Astrocyte (in vitro differentiated cells and primary cell): ENCODE measurements at regions not wholly inside any gene's neighbourhood (a gene's known extent, or its start where the extent isn't known, plus 50 kb on each side); places are given as distances from the start of the nearest gene placed in this dataset.
A peak's percentile ranks its signal among the peaks of the same experiment; 100 is the strongest.

ENCODE experiments used
- DNase-seq: peaks from one replicate; pipeline ENCODE4 v3.0.0-alpha.2; 2010; ENCODE audit warnings: low read depth
- FAIRE-seq: peaks from 2 replicates; lab custom pipeline; 2011; peaks lifted over from hg19 to GRCh38; lab: Jason Lieb, UNC
- H2AFZ ChIP-seq: 2 replicates; pipeline ENCODE4 v1.6.0; 2012; ENCODE audit warnings: low read depth, low read length, inconsistent platforms
- H3K27ac ChIP-seq: 2 replicates; pipeline ENCODE4 v1.5.1; 2011; ENCODE audit warnings: low read depth, low read length, inconsistent platforms
- H3K27me3 ChIP-seq: 2 replicates; pipeline ENCODE4 v1.6.0; 2011; ENCODE audit warnings: low read length, inconsistent platforms; ENCODE audit not compliant: insufficient read depth
- H3K36me3 ChIP-seq: 2 replicates; pipeline ENCODE4 v1.5.1; 2011; ENCODE audit warnings: low read length, inconsistent platforms; ENCODE audit not compliant: insufficient read depth
- H3K4me1 ChIP-seq: 2 replicates; pipeline ENCODE4 v1.5.1; 2011; ENCODE audit warnings: low read length, inconsistent platforms; ENCODE audit not compliant: insufficient read depth
- H3K4me2 ChIP-seq: 2 replicates; pipeline ENCODE4 v1.6.0; 2012; ENCODE audit warnings: low read length, inconsistent platforms
- H3K4me3 ChIP-seq: 2 replicates; pipeline ENCODE4 v1.5.1; 2011; ENCODE audit warnings: low read depth, mild to moderate bottlenecking, low read length, inconsistent platforms; ENCODE audit not compliant: insufficient read depth
- H3K79me2 ChIP-seq: 2 replicates; pipeline ENCODE4 v1.6.0; 2012; ENCODE audit warnings: mild to moderate bottlenecking, low read length, inconsistent platforms; ENCODE audit not compliant: insufficient read depth
- H3K9ac ChIP-seq: 2 replicates; pipeline ENCODE4 v1.6.0; 2012; ENCODE audit warnings: mild to moderate bottlenecking, low read length, inconsistent platforms
- H3K9me3 ChIP-seq: 2 replicates; pipeline ENCODE4 v1.5.1; 2012; ENCODE audit warnings: low read depth, mild to moderate bottlenecking, low read length, inconsistent platforms; ENCODE audit not compliant: insufficient read depth
- H4K20me1 ChIP-seq: 2 replicates; pipeline ENCODE4 v1.6.0; 2012; ENCODE audit warnings: low read length, inconsistent platforms; ENCODE audit not compliant: insufficient read depth
- H3K27ac Mint-ChIP-seq: one replicate; pipeline ENCODE4 v1.8.0; 2021; ENCODE audit warnings: mild to moderate bottlenecking, mixed read lengths; ENCODE audit not compliant: unreplicated experiment
- H3K27me3 Mint-ChIP-seq: one replicate; pipeline ENCODE4 v1.8.0; 2021; ENCODE audit warnings: low read depth, mixed read lengths; ENCODE audit not compliant: unreplicated experiment
- H3K36me3 Mint-ChIP-seq: one replicate; pipeline ENCODE4 v1.8.0; 2021; ENCODE audit warnings: low read depth, mixed read lengths; ENCODE audit not compliant: unreplicated experiment
- H3K4me1 Mint-ChIP-seq: one replicate; pipeline ENCODE4 v1.8.0; 2021; ENCODE audit warnings: low read depth, mixed read lengths; ENCODE audit not compliant: unreplicated experiment
- H3K4me3 Mint-ChIP-seq: one replicate; pipeline ENCODE4 v1.8.0; 2021; ENCODE audit warnings: mild to moderate bottlenecking, moderate library complexity, mixed read lengths; ENCODE audit not compliant: unreplicated experiment
- H3K9me3 Mint-ChIP-seq: one replicate; pipeline ENCODE4 v1.8.0; 2021; ENCODE audit warnings: mild to moderate bottlenecking, mixed read lengths; ENCODE audit not compliant: unreplicated experiment
- CTCF ChIP-seq: IDR thresholded peaks from 2 replicates; pipeline ENCODE4 v1.5.1; 2011; ENCODE audit warnings: low read depth, mild to moderate bottlenecking, inconsistent platforms, low read length, moderate library complexity; ENCODE audit not compliant: insufficient read depth
- EZH2 ChIP-seq: IDR thresholded peaks from 2 replicates; pipeline ENCODE4 v1.6.1; 2012; ENCODE audit warnings: mild to moderate bottlenecking, low read length, inconsistent platforms; ENCODE audit not compliant: insufficient read depth

- no peaks in the 10 kb centered on the region for H3K27me3 ChIP-seq
- TF ChIP-seq CTCF: no peak
- TF ChIP-seq EZH2: no peak
- no peaks in the 10 kb centered on the region for H4K20me1 ChIP-seq
- H3K4me3 Mint-ChIP-seq: no peak overlapping the region
- no peak overlapping the region for H3K27ac Mint-ChIP-seq
- peaks cover 7% of the 10 kb centered on the region for H3K9me3 Mint-ChIP-seq
- FAIRE-seq (no peak), DNase-seq (no peak)
- no peak overlapping the region for H3K4me2 ChIP-seq
- H3K9me3 ChIP-seq: no peaks in the 10 kb centered on the region
- H3K9ac ChIP-seq: no peak overlapping the region
- H3K4me3 ChIP-seq: no peak overlapping the region
- H3K27ac ChIP-seq: no peak overlapping the region
- no peaks in the 10 kb centered on the region for H3K36me3 ChIP-seq
- H3K79me2 ChIP-seq: no peaks in the 10 kb centered on the region
- peaks cover 2% of the 10 kb centered on the region for H3K4me1 Mint-ChIP-seq
- H3K36me3 Mint-ChIP-seq: no peaks in the 10 kb centered on the region
- H3K4me1 ChIP-seq: no peaks in the 10 kb centered on the region
- no peaks in the 10 kb centered on the region for H3K27me3 Mint-ChIP-seq
- no peak overlapping the region for H2AFZ ChIP-seq
Observed at GRCh38 chr7:112540839-112541577, 60.2 kb downstream of the LSMEM1 start.

- no peaks in the 10 kb centered on the region for H3K27me3 Mint-ChIP-seq
- peaks cover 4% of the 10 kb centered on the region for H3K36me3 Mint-ChIP-seq
- FAIRE-seq: no peak
- no peak overlapping the region for H2AFZ ChIP-seq
- no peaks in the 10 kb centered on the region for H4K20me1 ChIP-seq
- no peaks in the 10 kb centered on the region for H3K36me3 ChIP-seq
- no peak overlapping the region for H3K9ac ChIP-seq
- H3K4me3 Mint-ChIP-seq: no peak overlapping the region
- no peaks in the 10 kb centered on the region for H3K79me2 ChIP-seq
- no peaks in the 10 kb centered on the region for H3K9me3 ChIP-seq
- no peaks in the 10 kb centered on the region for H3K4me1 Mint-ChIP-seq
- TF ChIP-seq EZH2: no peak
- no peak overlapping the region for H3K4me2 ChIP-seq
- no peak overlapping the region for H3K27ac Mint-ChIP-seq
- peaks cover 9% of the 10 kb centered on the region for H3K9me3 Mint-ChIP-seq
- H3K4me1 ChIP-seq: no peaks in the 10 kb centered on the region
- no peaks in the 10 kb centered on the region for H3K27me3 ChIP-seq
- H3K27ac ChIP-seq: no peak overlapping the region
- no peak for DNase-seq
- no peak overlapping the region for H3K4me3 ChIP-seq
Observed at GRCh38 chr7:112546723-112547513, 66.1 kb downstream of the LSMEM1 start.

GRCh38 chr7:112547916-112548315, 67.1 kb downstream of the LSMEM1 start:
- H3K36me3 Mint-ChIP-seq: peaks cover 4% of the 10 kb centered on the region
- Histone ChIP-seq H3K9ac (no peak overlapping the region), H4K20me1 (no peaks in the 10 kb centered on the region), H2AFZ (no peak overlapping the region), H3K4me2 (no peak overlapping the region), H3K27me3 (no peaks in the 10 kb centered on the region), H3K36me3 (no peaks in the 10 kb centered on the region), H3K79me2 (no peaks in the 10 kb centered on the region), H3K4me3 (no peak overlapping the region), H3K27ac (no peak overlapping the region), H3K4me1 (no peaks in the 10 kb centered on the region), H3K9me3 (no peaks in the 10 kb centered on the region)
- FAIRE-seq (no peak), DNase-seq (peak; percentile 47)
- H3K9me3 Mint-ChIP-seq: peaks cover 9% of the 10 kb centered on the region
- H3K27ac Mint-ChIP-seq: no peak overlapping the region
- no peaks in the 10 kb centered on the region for H3K27me3 Mint-ChIP-seq
- no peaks in the 10 kb centered on the region for H3K4me1 Mint-ChIP-seq
- TF ChIP-seq CTCF: no peak
- H3K4me3 Mint-ChIP-seq: no peak overlapping the region
